ENCODE measurements at regions not wholly inside any gene's neighbourhood (a gene's known extent, or its start where the extent isn't known, plus 50 kb on each side); places are given as distances from the start of the nearest gene placed in this dataset.

DNA sequence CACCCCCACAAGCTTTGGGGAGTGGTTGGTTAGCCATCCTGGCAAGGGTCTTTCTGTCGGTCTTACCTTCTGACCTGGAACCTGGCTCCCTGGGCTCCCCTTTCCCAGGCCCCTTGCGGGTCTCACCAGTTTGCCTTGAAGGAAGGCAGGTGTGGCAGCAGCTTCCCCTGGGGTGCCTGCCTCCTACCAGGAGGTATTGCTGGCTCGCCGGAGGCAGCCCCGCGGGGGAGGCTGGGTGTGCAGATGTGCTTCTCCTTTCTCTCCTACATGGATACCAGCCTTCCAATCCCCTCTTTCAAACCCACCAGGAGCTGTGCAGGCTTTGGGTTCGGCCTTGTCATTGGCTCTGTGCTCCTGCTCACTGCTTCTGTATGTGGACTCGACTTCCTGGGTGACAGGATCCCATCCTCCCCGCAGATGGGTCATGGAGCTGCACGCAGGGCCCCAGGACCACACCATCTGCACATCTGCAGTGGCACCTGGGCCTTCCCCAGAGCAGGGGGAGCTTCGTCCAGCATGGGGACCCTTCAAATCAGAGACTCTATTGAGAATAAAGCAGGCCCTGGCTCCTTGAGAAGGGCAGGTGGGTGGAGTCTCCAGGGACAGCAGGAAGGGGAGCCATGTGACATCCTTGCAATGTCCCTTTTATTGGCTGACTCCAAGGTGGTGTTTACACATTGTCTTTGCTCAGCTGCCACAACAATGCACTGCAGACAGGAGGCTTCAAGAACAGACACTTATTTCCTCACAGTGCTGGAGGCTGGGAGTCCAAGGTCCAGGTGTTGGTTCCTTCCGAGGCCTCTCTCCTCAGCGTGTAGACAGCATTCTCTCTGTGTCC, 592.0 kb downstream of the BRD1 start:
- TF ChIP-seq, protein P1, sequence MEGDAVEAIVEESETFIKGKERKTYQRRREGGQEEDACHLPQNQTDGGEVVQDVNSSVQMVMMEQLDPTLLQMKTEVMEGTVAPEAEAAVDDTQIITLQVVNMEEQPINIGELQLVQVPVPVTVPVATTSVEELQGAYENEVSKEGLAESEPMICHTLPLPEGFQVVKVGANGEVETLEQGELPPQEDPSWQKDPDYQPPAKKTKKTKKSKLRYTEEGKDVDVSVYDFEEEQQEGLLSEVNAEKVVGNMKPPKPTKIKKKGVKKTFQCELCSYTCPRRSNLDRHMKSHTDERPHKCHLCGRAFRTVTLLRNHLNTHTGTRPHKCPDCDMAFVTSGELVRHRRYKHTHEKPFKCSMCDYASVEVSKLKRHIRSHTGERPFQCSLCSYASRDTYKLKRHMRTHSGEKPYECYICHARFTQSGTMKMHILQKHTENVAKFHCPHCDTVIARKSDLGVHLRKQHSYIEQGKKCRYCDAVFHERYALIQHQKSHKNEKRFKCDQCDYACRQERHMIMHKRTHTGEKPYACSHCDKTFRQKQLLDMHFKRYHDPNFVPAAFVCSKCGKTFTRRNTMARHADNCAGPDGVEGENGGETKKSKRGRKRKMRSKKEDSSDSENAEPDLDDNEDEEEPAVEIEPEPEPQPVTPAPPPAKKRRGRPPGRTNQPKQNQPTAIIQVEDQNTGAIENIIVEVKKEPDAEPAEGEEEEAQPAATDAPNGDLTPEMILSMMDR (conservative IDR thresholded peaks at IDR 0.05) = no peak
- peak overlapping the region; percentile 23 for H3K27ac ChIP-seq

DNA sequence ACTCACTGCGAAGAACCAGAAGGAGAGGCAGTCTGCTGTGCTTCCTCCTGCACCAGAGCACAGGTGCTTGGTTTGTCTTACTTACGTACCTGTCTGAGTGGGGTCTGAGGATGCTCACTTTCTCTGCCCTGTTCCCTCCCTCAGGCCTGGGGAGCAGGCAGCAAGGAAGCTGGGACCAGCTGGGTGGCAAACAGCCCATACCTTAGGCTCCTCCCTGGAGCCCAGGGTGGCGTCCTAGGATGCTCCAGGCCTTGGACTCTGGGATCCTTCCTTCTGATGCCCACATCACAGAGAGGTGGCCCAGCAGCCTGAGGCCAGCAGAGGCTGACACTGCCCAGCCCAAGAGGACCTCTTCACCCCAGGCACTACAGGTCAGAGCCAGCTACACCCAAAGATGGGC, 593.2 kb downstream of the BRD1 start:
- H3K27ac ChIP-seq = no peak overlapping the region
- TF ChIP-seq, protein P1 (conservative IDR thresholded peaks at IDR 0.05) = no peak

DNA sequence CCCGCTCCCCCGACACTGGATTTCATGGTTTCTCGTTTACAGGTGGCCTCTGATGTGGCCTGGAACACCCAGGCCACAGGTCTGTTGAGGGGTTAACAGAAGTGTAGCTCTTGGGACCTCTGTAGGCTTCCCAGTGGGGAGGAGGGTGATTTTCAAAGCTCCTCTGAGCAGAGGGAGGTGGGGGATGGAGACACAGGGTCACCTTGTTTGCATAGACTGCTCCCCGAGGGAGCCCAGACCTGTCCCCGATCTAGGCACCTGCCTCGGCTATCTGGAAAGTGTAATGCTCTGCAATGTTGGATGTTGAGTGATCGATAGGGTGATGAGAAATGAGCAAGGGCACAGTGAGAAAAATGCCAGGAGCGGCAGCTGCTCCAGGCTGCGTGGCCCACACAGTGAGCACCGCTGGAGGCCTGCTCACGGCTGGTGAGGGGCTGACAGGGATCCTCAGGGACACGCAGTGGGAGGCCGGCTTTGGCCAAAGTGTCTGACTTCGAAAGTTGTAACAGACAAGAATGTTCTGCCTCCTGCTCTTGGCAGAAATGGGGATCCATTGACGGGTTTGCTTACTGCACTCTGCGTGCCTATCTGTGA, 594.1 kb downstream of the BRD1 start:
- TF ChIP-seq, protein P1 (conservative IDR thresholded peaks at IDR 0.05) = no peak
- H3K27ac ChIP-seq = no peak overlapping the region

DNA sequence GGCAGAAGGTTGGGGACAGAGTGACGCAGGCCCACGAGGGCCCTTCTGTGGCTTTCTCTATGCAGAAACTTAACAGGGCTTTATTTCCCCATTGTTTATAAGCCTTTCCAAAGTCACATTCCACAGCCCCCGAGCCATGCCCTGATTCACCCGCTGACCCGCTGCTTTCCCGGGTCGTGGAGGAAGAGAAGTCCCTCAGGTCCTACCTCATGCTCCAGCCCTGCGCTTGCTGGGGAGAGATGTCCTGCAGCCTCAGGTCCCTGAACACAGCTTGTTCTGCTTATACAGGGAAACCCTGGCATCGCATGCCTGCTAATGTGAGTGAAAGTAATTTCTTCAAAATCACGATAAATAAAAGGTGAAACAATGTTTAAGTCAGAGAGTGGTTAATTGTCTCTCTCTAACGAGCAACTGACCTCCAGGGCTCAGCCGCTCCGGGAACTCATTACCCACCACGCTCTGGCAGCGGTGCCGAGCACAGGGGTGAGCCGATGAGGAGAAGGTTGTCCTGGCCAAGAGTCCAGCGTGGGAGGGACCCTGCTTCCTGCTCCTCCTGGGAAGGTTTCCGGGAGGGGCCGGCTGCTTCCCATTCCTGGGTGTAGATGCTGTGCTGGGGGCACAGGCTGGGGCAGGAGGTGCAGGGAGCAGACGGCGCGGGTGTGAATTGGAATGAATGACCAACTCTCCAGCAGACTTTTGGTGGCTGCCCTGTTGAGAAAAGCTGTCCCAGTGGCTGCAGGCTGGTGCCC, 595.2 kb downstream of the BRD1 start:
- TF ChIP-seq, protein P1 (conservative IDR thresholded peaks at IDR 0.05) = no peak
- H3K27ac ChIP-seq = no peak overlapping the region

DNA sequence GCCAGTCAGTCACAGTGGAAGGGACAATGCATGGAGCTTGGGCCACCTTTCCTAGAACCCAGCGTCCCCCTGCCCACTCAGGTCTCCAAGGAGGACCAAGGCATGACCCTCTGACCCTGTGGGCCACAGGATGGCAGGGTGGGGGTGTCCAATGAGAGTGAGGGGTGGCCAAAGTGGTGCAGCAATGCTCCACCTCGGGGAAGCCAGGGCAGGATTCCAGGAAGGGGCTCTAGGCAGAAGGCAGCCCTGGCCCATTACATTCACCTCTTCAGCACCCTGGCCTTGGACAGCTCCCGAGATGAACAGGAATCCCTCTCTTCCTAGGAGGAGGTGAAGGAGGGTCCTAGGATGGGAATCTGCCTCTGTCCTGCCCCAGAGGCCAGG, 597.5 kb downstream of the BRD1 start:
- no peak overlapping the region for H3K27ac ChIP-seq
- TF ChIP-seq, protein P1 (conservative IDR thresholded peaks at IDR 0.05) = no peak

DNA sequence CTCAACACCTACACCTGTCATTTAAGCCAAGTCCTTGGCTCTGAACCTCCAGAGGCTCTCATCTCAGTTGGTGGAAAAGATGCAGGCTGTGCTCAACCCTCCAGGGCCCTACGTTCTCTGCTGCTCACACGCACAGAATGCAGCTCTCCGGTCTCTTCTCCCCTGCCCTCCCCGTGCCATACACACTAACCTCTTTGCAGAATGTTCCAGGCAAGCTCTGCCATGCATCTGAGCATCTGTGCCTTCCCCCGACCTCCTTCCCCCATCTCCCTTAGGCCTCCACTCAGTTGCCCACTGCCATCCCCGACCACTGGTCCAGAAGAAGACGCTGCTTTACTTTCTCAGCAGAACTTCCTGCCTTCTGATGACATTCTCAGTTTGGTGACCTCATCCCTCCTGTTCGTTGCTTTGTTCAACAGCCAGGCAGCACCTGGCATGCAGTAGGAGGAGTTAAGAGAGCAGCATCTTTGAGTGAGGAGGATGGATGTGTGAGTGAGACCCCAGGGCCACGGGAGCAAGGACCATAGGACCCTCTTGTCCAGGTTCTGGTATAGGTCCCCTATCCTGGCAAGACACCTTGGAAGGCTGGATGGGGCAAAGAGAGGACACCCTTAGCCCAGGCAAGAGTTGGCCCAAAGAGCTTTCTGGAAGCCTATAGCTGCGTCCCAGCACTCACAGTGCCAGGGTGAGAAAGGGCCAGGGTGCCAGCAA, 598.0 kb downstream of the BRD1 start:
- no peak overlapping the region for H3K27ac ChIP-seq
- TF ChIP-seq, protein P1 (conservative IDR thresholded peaks at IDR 0.05) = no peak

All from VCaP (cell line).